Cardiac fibroblast (primary cell): ENCODE measurements at regions not wholly inside any gene's neighbourhood (a gene's known extent, or its start where the extent isn't known, plus 50 kb on each side); places are given as distances from the start of the nearest gene placed in this dataset.

Experiments
- DNase-seq, 2 donors: peaks; one replicate each; pipeline versions ENCODE4 v3.0.0 to v3.0.0-alpha.2; 2010; ENCODE audit warnings: low read depth in 2 of 2
- H3K4me3 ChIP-seq, 2 donors: replicated peaks in 1 of 2; 1 replicate in 1 of 2; 2 replicates in 1 of 2; pipeline ENCODE4 v1.5.1; 2011; ENCODE audit warnings: low read depth in 2 of 2, low read length in 2 of 2, mild to moderate bottlenecking in 2 of 2, moderate library complexity in 1 of 2
- CTCF ChIP-seq: IDR thresholded peaks from one replicate; pipeline ENCODE4 v1.5.1; 2011; ENCODE audit warnings: low read depth, mild to moderate bottlenecking, low read length, inconsistent platforms

DNA sequence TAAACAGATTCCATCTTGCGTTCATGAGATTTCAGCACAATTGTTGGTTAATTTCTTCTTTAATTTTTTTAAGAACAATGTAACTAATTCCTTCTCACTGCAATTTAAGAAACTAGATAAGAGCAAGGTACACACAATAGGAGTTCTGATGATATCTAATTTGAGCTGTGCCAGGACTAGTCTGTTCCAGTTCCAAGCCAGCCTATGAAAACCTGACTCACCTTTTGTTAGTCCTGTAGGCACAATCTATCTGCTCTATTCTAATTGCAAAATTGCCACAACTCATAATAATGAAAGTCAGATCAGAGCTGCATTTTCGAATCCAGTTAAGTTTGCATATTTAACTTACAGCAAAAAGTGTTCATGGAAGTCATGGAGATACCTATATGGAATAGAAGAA, 494.1 kb upstream of the TUSC1 start:
- no peak for TF ChIP-seq CTCF
- no peak for DNase-seq
- H3K4me3 ChIP-seq, result no peak overlapping the region

GRCh38 chr9:26171691-26172090, 493.4 kb upstream of the TUSC1 start:
- TF ChIP-seq CTCF, result no peak
- no peak overlapping the region for H3K4me3 ChIP-seq
- DNase-seq, result no peak

GRCh38 chr9:26170190-26170589, 491.9 kb upstream of the TUSC1 start:
- peak; percentile 13 to 54 for DNase-seq
- no peak for TF ChIP-seq CTCF
- no peak overlapping the region for H3K4me3 ChIP-seq

DNA sequence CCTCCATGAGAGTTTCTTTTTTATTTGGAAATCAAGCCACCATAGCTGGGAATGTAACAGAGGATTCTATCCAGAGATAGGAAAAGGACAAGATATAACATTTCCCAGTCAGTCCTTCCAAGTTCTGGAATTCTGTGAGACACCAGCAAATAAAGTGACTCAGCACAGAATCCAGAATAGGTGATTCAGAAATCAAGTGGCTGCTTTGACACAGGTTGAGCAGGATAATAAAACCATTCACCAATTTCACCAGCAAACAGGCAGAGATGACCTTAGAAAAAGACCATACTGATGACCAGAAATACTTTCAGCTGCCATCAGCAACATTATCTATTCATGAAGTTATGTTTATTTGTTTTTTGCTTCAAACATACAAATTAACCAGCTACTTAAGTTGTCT, 491.5 kb upstream of the TUSC1 start:
- TF ChIP-seq CTCF, result no peak
- no peak overlapping the region for H3K4me3 ChIP-seq

DNA sequence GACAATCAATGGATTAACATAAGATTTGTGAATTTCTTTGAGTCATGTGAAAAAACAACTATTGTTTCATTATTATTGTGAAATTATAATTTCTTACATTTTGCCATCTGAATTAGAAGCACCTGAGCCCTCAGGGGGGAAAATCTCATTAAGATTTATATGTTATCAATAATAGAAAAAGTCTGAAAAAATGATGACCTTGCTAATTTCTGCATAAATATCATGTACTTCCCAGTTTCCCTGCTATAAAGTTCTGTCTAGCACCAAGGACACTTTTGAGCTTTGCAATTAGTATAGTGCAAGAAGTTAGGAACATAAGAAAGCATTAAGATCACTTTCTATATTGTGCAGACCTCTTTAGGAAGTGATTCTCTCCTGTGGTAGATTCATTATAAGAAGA, 488.3 kb upstream of the TUSC1 start:
- DNase-seq, result no peak

More for the DNA sequence above, 491.5 kb upstream of the TUSC1 start:
- peak in 1 of 2 donors; percentile 5 for DNase-seq

DNA sequence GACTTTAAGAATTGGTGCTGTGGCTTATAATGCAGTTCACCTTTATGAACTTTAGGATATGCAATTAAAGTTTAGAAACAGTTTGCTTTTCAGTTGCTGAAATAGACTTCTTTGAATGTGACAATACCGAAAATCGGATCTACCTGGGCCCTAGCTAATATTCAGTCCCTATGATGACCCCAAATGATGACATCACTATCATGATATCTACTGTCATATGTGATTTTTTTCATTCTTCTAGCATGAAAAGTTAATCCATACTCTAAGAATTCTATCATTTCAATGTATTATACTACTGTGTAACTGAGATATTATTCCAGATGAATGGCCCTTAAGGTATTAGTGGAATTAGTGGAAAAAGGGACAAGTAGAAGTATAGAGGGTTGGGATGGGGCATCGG, 487.2 kb upstream of the TUSC1 start:
- H3K4me3 ChIP-seq, result no peak overlapping the region
- TF ChIP-seq CTCF, result no peak
- no peak for DNase-seq

More for the DNA sequence above, 488.3 kb upstream of the TUSC1 start:
- H3K4me3 ChIP-seq, result no peak overlapping the region
- no peak for TF ChIP-seq CTCF

GRCh38 chr9:26163931-26164330, 485.7 kb upstream of the TUSC1 start:
- no peak for TF ChIP-seq CTCF
- H3K4me3 ChIP-seq, result no peak overlapping the region
- peak in 1 of 2 donors; percentile 54 for DNase-seq
